ENCODE measurements at regions not wholly inside any gene's neighbourhood (a gene's known extent, or its start where the extent isn't known, plus 50 kb on each side); places are given as distances from the start of the nearest gene placed in this dataset.
"Not testable (repeated sequence)": the region's sequence is repeated elsewhere in the genome, so short reads cannot be mapped to it uniquely, and the experiment has no call there.

- H3K4me3 ChIP-seq (ENCODE audit: low read length); H3K9me2 ChIP-seq (replicated peaks; ENCODE audit: insufficient read depth, low read length); H2AFZ ChIP-seq (ENCODE audit: low read length); H3K27me3 ChIP-seq (ENCODE audit: low read length); H3K4me2 ChIP-seq (ENCODE audit: low read depth, low read length, poor library complexity, severe bottlenecking); H3K9me3 ChIP-seq (ENCODE audit: low read length); H3K4me1 ChIP-seq (ENCODE audit: low read length); H3K79me2 ChIP-seq (ENCODE audit: low read length); H4K20me1 ChIP-seq (ENCODE audit: insufficient read depth, low read depth, low read length); H3K36me3 ChIP-seq (ENCODE audit: insufficient read depth, low read length); H3K9ac ChIP-seq (ENCODE audit: low read length); H3K27ac ChIP-seq (ENCODE audit: low read length); DNase-seq: not testable (repeated sequence)
Measured at GRCh38 chr2:87657915-87658314, 90.0 kb upstream of the PLGLB2 start.

GRCh38 chr2:87658357-87658756 lies 89.5 kb upstream of the PLGLB2 start:
- H3K79me2 ChIP-seq (ENCODE audit: low read length); H3K9me2 ChIP-seq (replicated peaks; ENCODE audit: insufficient read depth, low read length); H3K27me3 ChIP-seq (ENCODE audit: low read length); H3K36me3 ChIP-seq (ENCODE audit: insufficient read depth, low read length); H3K4me2 ChIP-seq (ENCODE audit: low read depth, low read length, poor library complexity, severe bottlenecking); H3K4me3 ChIP-seq (ENCODE audit: low read length); H4K20me1 ChIP-seq (ENCODE audit: insufficient read depth, low read depth, low read length); H3K9ac ChIP-seq (ENCODE audit: low read length); DNase-seq; H3K9me3 ChIP-seq (ENCODE audit: low read length); H3K27ac ChIP-seq (ENCODE audit: low read length); H3K4me1 ChIP-seq (ENCODE audit: low read length); H2AFZ ChIP-seq (ENCODE audit: low read length): not testable (repeated sequence)

- H2AFZ ChIP-seq (ENCODE audit: low read length); H3K27ac ChIP-seq (ENCODE audit: low read length); H4K20me1 ChIP-seq (ENCODE audit: insufficient read depth, low read depth, low read length); H3K9me2 ChIP-seq (replicated peaks; ENCODE audit: insufficient read depth, low read length); H3K4me3 ChIP-seq (ENCODE audit: low read length); H3K27me3 ChIP-seq (ENCODE audit: low read length); DNase-seq; H3K4me2 ChIP-seq (ENCODE audit: low read depth, low read length, poor library complexity, severe bottlenecking); H3K4me1 ChIP-seq (ENCODE audit: low read length); H3K9me3 ChIP-seq (ENCODE audit: low read length); H3K36me3 ChIP-seq (ENCODE audit: insufficient read depth, low read length); H3K79me2 ChIP-seq (ENCODE audit: low read length); H3K9ac ChIP-seq (ENCODE audit: low read length): not testable (repeated sequence)
Measured at GRCh38 chr2:87658976-87659375, 88.9 kb upstream of the PLGLB2 start.

GRCh38 chr2:87660164-87660563 lies 87.7 kb upstream of the PLGLB2 start:
- DNase-seq; H3K9me2 ChIP-seq (replicated peaks; ENCODE audit: insufficient read depth, low read length); H4K20me1 ChIP-seq (ENCODE audit: insufficient read depth, low read depth, low read length); H3K4me3 ChIP-seq (ENCODE audit: low read length); H3K36me3 ChIP-seq (ENCODE audit: insufficient read depth, low read length); H3K27ac ChIP-seq (ENCODE audit: low read length); H3K79me2 ChIP-seq (ENCODE audit: low read length); H3K27me3 ChIP-seq (ENCODE audit: low read length); H3K4me2 ChIP-seq (ENCODE audit: low read depth, low read length, poor library complexity, severe bottlenecking); H3K9me3 ChIP-seq (ENCODE audit: low read length); H3K9ac ChIP-seq (ENCODE audit: low read length); H2AFZ ChIP-seq (ENCODE audit: low read length); H3K4me1 ChIP-seq (ENCODE audit: low read length): not testable (repeated sequence)

GRCh38 chr2:87662316-87663290 lies 85.3 kb upstream of the PLGLB2 start:
- H3K4me2 ChIP-seq (ENCODE audit: low read depth, low read length, poor library complexity, severe bottlenecking); H2AFZ ChIP-seq (ENCODE audit: low read length); H3K9ac ChIP-seq (ENCODE audit: low read length); H3K27ac ChIP-seq (ENCODE audit: low read length); H3K4me3 ChIP-seq (ENCODE audit: low read length); DNase-seq; H3K9me3 ChIP-seq (ENCODE audit: low read length); H3K27me3 ChIP-seq (ENCODE audit: low read length); H4K20me1 ChIP-seq (ENCODE audit: insufficient read depth, low read depth, low read length); H3K79me2 ChIP-seq (ENCODE audit: low read length); H3K9me2 ChIP-seq (replicated peaks; ENCODE audit: insufficient read depth, low read length); H3K36me3 ChIP-seq (ENCODE audit: insufficient read depth, low read length); H3K4me1 ChIP-seq (ENCODE audit: low read length): not testable (repeated sequence)

GRCh38 chr2:87663347-87663746 lies 84.5 kb upstream of the PLGLB2 start:
- H3K4me3 ChIP-seq (ENCODE audit: low read length); H3K27ac ChIP-seq (ENCODE audit: low read length); H2AFZ ChIP-seq (ENCODE audit: low read length); H3K79me2 ChIP-seq (ENCODE audit: low read length); H3K4me1 ChIP-seq (ENCODE audit: low read length); DNase-seq; H4K20me1 ChIP-seq (ENCODE audit: insufficient read depth, low read depth, low read length); H3K9ac ChIP-seq (ENCODE audit: low read length); H3K9me2 ChIP-seq (replicated peaks; ENCODE audit: insufficient read depth, low read length); H3K9me3 ChIP-seq (ENCODE audit: low read length); H3K4me2 ChIP-seq (ENCODE audit: low read depth, low read length, poor library complexity, severe bottlenecking); H3K27me3 ChIP-seq (ENCODE audit: low read length); H3K36me3 ChIP-seq (ENCODE audit: insufficient read depth, low read length): not testable (repeated sequence)

GRCh38 chr2:87667027-87667426 lies 80.9 kb upstream of the PLGLB2 start:
- H3K9me3 ChIP-seq (ENCODE audit: low read length); H4K20me1 ChIP-seq (ENCODE audit: insufficient read depth, low read depth, low read length): not testable (repeated sequence)

GRCh38 chr2:87668361-87668760 lies 79.5 kb upstream of the PLGLB2 start:
- not testable (repeated sequence) for DNase-seq; H3K27me3 ChIP-seq (ENCODE audit: low read length); H2AFZ ChIP-seq (ENCODE audit: low read length); H3K36me3 ChIP-seq (ENCODE audit: insufficient read depth, low read length); H3K27ac ChIP-seq (ENCODE audit: low read length); H4K20me1 ChIP-seq (ENCODE audit: insufficient read depth, low read depth, low read length); H3K4me1 ChIP-seq (ENCODE audit: low read length); H3K9me3 ChIP-seq (ENCODE audit: low read length); H3K4me3 ChIP-seq (ENCODE audit: low read length); H3K9ac ChIP-seq (ENCODE audit: low read length); H3K79me2 ChIP-seq (ENCODE audit: low read length); H3K9me2 ChIP-seq (replicated peaks; ENCODE audit: insufficient read depth, low read length); H3K4me2 ChIP-seq (ENCODE audit: low read depth, low read length, poor library complexity, severe bottlenecking)

More at GRCh38 chr2:87667027-87667426, 80.9 kb upstream of the PLGLB2 start:
- H3K4me3 ChIP-seq (ENCODE audit: low read length); H3K4me1 ChIP-seq (ENCODE audit: low read length); H3K9ac ChIP-seq (ENCODE audit: low read length); H3K27ac ChIP-seq (ENCODE audit: low read length); H3K79me2 ChIP-seq (ENCODE audit: low read length); H3K36me3 ChIP-seq (ENCODE audit: insufficient read depth, low read length); H3K4me2 ChIP-seq (ENCODE audit: low read depth, low read length, poor library complexity, severe bottlenecking); H3K9me2 ChIP-seq (replicated peaks; ENCODE audit: insufficient read depth, low read length); H3K27me3 ChIP-seq (ENCODE audit: low read length); DNase-seq; H2AFZ ChIP-seq (ENCODE audit: low read length): not testable (repeated sequence)

All from Karpas-422 (cell line).